DMS53 (cell line): ENCODE measurements at regions not wholly inside any gene's neighbourhood (a gene's known extent, or its start where the extent isn't known, plus 50 kb on each side); places are given as distances from the start of the nearest gene placed in this dataset.
"Not testable (repeated sequence)": the region's sequence is repeated elsewhere in the genome, so short reads cannot be mapped to it uniquely, and the experiment has no call there.

ENCODE experiments used
- DNase-seq: peaks from one replicate; lab custom pipeline; 2025; lab: John Stamatoyannopoulos, UW

DNA sequence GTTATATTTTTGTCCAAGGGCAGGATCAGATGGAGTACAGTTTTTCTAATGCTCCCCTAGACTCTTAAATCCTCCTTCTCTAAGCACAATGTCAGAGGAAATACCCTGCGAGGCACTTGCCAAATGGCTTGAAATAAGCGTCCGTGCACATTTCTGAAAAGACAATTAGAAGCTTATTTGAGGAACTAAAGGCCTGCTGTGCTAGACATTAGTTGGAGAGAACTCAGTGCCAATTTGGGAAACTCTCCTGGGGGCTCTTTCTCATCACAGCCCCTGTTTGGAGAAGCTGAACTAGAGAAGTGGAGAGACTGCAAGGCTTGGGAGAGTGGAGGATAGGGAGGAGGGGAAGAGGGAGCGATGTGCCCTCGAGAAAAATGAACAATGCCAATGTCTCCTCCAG lies 247.6 kb upstream of the C2CD4B start:
- no peak for DNase-seq

DNA sequence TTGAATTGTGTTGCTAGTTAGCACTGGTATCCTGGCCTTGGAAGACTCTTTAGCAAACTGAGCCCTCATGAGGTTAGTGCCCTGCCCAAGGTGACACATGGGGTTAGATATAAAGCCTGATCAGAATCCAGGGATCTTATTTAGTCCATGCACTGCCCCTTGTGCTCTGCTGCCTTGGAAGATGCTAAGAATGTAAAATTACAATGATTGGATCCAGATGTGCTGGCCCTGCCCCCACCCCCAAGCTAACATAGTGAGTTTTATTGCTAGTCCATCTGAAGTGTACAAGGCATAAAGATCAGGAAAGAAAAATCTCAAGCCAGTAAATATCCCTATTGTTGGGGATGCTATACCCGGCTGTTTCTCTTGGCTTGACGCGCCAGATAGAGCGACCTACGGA lies 248.1 kb upstream of the C2CD4B start:
- no peak for DNase-seq

DNA sequence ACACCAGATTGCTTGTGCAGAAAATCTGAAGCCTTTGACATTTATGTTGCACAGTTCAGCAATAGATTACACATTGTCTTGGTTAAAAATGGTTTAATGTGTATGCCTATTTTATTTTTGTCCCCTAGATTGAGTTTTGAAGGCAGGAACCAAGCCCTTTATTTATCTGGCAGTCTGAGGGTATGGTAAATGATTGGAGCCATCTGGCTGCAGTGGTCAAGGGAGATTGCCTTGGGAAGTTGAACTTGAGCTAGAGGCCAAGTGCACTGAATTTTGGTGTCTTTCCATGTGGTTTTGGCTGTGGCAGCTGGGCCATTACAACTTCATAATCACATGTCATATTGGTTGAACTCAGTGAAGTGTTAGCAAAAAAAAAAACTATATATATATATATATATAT lies 248.7 kb upstream of the C2CD4B start:
- DNase-seq = no peak

DNA sequence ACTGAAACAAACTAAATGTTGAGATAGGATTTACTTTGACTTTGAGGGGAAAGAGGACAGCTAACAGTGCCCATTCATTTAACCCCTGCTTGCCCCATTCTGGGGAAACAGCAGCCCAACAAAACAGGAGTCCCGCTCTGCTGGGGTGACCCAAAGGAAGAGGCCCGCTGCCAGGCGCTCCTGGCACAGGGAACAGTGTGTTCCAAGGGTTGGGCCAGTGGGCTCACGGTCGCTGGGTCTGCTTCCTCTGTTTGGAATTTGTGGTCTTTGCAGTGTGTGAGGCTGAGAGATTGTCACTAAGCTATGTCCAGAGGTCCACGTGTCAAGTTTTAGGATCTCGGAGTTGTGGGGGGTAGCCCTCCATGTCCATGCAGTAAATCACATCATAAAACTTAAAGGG lies 250.4 kb upstream of the C2CD4B start:
- no peak for DNase-seq

DNA sequence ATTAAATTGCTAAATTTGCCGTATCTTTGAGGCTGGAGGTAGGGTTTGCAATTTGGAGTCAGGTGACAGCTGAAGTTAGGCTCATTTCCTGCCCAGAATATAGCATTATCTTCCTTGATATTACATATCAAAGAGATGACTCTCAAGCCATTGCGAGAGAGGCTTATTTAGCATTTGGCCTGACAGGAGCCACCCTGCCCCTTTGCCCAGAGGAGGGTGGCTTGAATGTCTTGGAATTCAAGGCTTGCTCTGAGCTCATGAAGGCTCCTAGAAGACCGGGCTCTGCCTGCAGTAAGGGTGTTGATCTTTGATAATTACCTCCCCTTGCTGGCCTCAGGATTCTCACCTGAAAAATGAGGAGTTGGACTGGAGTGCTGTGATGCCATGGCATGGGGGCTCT lies 251.4 kb upstream of the C2CD4B start:
- no peak for DNase-seq

DNA sequence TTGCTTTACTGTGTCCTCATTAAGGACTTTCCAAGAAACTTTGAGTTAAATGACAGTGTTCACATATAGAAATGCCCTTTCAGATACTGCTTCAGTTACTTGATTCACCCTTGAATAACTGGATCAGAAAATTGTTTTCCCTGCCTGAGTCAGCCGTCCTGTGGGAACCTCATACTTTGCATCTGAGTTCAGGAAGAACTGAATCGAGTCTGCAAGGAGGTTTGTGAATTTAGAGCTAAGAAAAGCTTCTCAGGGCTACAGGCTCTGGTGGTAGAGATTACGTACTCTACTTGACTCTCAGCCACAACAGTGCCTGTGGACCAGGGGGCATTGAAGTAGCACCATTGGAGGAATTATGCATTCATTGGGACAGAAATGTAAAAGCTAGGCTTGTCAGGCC lies 252.4 kb upstream of the C2CD4B start:
- no peak for DNase-seq

DNA sequence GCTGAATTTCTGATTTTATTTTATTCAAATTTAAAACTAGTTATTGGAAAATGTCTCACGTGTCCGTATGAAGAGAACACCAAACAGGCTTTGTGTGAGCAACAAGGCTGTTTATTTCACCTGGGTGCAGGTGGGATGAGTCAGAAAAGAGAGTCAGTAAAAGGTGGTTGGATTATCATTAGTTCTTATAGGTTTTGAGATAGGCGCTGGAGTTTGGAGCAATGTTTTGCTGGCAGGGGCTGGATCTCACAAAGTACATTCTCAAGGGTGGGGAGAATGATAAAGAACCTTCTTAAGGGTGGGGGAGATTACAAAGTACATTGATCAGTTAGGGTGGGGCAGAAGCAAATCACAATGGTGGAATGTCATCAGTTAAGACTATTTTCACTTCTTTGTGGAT lies 253.4 kb upstream of the C2CD4B start:
- DNase-seq = not testable (repeated sequence)

DNA sequence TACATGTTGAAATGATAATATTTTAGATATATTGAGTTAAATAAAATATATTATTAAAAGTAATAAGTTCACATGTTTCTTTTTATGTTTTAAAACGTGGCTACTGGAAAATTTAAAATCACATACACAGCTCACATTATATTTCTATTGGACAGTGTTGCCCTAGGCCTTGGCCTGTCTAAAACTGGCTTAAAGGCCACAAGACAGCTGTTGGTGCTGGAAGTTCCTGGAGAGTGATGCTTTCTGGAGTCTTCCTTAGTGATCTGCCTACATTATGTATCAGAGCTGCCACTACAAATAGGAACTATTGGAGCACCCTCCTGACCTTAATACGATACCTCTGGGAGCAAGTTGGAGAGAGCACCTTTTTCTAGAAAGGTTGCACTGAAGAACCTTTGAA lies 254.1 kb upstream of the C2CD4B start:
- no peak for DNase-seq

DNA sequence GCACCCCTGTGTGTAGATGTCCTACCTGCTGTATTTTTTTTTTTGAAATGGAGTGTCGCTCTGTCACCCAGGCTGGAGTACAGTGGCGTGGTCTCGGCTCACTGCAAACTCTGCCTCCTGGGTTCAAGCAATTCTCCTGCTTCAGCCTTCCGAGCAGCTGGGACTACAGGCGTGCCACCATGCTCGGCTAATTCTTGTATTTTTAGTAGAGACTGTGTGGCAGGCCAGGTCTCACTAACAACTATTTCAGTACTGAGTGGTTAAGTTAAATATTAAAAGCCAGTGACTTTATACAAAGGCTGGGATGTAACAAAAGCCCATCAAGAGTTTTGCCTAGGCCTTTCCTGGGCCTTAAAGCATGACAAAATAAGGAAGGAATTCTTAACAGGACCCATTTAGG lies 255.3 kb upstream of the C2CD4B start:
- DNase-seq = not testable (repeated sequence)

DNA sequence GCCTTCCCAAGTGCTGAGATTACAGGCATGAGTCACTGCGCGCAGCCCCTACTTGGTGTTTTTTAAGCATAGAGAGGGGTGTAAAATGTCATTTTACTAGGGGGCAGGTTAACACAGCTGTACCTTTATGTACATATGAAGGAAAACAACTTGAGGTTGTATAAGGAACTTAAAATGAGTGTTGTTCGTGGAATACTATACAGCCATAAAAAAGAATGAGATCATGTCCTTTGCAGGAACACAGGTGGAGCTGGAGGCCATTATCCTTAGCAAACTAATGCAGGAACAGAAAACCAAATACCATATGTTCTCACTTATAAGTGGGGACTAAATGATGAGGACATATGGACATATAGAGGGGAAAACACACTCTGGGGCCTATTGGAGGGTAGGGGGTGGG lies 256.2 kb upstream of the C2CD4B start:
- no peak for DNase-seq

DNA sequence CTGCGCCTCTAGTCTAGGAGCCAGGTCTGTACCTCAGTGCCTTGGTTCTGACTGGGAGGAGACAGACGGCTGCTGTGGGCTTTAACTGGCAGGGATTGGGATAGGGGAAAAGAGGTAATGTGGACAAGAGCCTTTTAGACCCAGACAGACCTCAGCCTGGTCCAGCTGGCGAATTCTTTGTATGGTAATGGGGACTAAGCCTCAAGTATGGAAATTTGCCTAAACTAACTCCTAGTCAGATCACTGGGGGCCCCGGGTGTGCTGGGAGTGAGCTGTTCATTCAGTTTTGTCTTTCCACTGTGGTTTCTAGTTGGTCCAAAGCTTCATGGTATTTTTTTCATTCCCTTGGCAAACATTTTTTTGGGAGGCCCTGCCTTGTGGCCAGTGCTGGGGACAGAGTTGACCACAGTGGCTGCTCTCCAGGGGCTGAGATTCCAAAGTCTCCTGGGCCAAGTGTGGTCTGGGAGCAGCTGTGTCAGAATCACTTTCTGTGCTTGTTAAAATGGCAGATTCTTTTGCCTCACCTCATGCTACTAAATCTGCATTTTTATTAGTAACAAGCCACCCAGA lies 261.4 kb upstream of the C2CD4B start:
- DNase-seq = no peak

DNA sequence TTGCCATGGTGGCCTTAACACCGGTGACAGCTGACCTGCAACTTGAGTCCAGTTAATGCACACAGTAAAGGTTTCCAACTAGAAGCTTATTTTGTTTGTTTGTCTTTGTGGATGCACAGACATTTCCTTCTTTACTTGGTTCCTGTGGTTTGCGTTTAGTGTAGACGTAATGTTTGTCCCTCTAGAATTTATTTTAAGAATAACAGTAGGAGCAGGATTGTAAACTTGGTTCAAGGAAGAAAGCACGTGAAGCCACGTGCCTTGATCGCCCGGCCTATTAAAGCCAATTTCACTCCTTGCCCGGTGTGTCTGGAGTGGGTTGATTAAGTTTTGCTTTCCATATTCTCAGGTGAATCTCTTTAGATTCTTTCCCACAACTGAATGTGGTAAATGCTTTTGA lies 263.2 kb upstream of the C2CD4B start:
- no peak for DNase-seq

DNA sequence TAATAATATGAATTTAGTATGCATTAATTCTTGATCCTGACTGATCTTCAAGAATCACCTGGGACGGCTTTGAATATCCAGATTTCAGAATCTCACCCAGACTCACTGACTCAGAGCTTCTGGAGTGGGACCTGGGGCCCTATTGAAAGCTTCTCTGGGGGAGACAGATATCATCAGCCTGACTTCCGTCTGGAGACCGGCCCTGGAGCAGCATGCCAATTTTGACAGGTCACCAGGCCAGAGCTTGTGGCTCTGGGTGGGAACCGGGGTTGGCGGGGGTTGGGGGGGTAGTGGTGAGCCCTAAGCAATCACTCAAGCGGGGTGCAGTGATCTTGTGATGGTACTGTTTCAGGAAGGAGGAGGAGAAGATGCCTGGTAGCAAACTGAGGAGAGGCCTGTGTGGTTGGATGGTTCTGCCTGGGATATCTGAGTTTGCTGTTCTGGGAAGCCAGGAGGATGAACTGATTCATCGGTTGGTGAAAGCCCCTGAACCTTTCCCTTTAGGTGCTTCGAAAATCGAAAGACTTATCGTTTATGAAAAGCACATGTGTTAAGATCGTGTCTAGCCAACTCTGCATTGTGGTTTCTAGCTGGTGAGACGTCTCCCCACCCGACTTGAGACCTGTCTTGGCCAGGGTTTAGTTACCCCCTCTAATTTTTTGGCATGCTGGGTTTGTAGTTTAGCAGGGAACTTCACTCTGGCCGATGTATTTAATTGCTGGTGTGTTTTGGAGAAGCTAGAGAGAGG lies 263.9 kb upstream of the C2CD4B start:
- no peak for DNase-seq

DNA sequence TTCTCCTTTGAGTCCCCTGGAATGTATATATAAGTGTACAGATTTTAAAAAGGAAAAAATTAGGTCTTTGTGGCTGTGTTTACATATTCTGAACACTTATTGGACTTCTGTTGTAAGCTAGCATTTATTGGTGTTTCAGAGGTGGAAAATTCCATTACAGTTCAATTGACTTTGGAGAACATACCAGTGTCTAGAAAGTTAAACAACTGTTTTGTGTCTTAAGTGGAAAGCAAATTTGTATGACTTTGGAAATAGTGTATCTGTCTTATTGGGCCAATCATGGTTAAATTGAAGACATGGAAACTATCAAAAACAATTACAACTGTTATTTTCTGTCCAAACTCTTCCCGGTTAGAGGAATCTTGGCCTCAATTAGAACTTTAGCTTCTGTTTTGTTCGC lies 265.0 kb upstream of the C2CD4B start:
- no peak for DNase-seq

DNA sequence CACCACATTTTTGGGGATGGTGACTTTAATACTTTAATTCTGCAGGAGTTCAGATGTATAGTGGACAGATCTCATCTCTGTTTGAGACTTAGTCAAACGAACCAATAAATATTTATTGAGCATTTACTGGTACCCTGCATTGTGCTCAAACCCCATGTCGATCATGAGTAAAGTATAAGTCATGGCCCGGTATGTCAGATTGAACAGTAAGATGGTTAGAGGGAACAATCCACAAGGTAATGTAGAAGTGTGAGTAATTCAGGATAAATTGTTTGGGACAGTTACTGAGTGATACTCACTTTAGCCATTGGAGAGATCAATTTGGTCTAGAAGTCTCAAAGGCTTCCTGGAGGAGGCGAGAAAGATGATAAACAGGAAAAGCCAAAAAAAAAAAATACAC lies 265.5 kb upstream of the C2CD4B start:
- no peak for DNase-seq

DNA sequence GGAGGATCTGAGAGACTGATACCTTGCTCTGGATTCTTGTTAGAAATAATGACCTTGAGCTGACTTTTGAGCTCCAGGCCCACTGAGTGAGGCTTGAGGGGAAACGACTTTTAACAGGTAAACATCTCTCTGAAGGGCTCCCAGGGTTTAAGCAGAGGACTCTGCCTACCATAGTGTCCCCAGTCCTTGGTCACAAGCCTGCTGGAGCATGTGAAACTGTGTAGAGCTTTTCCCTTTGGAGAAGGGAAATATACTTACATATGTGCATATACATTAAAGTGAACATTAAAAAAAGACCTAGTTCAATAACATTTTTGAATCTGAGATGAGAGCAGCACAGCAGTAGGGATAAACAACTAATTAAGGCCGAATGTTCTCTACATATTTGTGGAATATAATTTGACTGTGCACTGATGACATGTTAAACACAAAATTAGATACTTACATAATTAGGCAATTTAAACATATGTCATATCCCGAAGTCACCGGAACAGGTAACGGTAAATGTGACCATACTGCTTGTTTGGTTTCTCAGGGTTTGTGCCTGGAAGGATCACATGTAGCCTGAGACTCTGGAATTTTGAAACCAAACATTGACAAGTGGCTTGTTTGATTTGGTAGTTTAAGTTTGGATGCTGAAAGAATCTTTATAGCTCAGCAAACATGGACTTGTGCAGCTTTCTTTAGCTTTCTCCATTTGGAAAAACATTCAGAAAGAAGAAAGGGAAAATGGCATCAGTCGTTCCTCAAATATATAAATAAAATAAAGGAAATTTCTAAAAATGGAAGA lies 266.1 kb upstream of the C2CD4B start:
- DNase-seq = no peak

DNA sequence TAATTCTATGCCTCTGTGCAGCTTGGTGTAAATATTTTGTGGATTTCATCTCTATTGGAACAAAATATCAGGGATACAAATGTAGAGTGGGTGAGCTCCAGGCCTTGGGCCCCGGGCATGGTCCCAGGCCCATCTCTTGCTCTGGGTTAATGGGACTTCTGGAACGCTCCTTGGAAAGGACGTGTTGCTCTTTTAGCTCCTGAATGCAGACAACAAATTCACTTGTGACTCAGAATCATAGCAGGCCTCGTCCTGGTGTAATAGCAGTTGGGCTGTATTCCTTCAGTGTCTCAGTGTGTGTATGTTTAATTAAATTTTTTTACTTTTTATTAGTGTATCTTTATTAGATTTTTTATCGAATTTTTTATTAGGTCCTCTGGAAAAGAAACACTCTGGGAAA lies 266.7 kb upstream of the C2CD4B start:
- no peak for DNase-seq

DNA sequence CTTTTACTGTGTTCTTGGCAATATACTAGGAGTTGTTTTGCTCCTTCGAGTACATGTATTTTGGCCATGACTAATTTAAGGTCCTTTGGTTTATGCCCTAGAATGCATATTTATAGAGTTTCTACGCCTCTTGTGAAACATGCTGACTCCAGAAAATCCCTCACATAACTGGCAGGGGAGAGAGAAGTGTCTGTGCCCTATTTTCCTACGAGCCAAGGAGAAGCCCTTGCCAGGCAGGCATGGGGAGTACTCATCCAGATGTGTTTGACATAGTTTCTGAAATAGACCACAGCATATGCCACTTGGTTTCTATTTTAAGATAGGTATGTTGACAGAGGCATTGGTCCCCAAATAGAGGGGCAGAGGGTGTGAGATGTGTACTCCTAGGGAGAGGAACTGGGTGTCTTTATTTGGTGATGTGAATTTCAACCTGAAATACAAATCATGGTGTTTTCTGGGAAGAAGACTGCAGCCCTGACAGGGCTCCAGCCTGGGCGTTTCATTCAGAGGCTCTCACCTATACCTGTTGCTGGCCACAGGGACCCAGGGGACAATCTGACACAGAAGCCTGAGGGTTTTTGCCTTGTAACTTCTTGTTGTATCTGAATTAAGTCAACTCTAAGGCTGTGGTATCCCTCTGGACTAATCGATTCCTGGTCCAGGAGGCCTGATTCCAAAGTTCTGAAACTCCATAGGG lies 267.8 kb upstream of the C2CD4B start:
- no peak for DNase-seq

DNA sequence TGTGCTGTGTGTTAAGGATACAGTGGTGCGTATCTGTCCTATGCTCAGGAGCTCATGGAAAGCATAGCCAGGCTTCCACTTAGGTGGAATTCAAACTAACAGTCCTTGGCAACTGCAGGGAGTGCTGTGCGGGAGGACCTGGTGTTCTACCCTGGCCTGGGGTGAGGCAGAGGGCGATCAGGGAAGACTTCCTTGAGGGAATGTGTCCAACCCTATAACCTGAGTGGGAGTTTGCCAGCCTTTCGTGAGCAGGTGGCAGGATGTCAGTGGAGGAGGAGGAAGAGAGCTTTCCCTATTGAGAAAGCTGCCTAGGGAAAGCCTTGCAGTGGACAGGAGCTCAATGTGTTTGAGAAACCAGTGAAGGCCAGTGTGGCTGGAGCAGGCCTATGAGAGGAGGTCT lies 271.1 kb upstream of the C2CD4B start:
- no peak for DNase-seq

DNA sequence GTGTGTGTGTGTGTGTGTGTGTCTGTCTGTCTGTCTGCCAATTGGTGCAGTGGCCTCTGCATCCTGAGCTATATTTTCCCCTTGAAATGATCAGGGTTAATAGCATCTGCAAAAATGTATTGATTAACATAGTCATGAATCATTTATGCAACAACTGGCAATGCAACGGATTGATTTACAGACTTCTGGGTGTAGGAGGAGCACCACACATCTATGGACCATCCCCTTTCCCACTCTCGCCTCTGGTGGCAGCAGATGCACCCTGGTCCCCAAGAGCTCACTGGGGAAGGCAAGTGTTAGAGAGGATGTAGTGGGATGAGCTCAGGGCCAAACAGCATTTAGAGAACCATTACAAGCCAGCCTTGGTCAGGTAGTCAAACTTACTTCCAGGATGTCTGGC lies 272.7 kb upstream of the C2CD4B start:
- no peak for DNase-seq

DNA sequence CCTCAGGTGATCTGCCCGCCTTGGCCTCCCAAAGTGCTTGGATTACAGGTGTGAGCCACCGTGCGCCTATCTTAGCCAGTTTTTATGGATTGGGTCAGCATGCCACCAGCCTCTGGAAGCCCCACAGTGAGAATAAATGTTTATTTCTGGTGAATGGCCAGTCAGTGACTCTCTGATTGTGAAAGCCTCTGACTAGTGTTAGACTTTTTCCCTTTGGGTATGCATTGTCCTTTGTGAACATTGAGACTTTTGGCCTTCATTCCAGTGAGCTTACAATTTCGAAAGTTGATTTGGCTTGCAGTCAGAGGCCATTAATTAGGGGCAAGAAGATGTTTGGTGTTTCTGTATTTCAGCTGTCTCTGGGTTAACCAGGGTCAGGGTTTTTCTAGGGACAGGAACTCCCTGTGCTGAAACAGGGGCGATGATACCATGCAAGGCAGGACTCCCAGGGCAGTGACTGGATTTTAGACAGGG lies 274.5 kb upstream of the C2CD4B start:
- no peak for DNase-seq

DNA sequence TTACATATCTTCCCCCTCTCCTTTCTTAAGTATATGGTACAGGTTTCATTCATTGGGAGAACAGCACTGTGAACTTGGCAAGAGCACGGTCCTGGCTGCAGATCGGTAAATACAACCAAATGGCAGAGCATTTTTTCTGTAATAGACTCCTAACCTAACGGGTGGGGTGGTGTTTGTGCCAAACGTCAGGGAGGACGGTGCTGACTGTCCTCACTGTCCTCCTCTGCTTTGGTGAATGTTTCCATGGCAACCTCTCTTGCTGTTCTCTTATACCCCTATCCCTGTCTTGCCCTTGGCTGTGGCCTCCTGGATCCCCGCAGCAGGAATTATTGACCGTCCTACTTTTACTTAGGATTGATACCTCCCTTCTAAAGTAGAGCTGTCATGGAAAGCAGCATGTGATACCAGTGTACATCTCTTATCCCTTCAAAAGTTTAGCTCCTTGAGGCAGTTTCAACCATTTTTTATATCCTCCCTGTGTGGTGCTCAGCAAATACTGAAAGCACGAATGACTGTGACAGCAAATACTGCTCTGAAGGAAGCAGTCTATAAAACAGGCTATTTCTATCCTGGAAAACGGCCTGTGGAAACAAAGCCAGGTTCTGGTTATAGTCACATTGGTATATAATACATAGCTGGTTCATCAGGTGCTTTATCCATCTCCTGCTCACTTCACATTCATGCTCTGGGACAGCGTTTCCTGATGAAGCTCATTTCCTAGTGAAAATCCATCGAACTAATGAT lies 275.4 kb upstream of the C2CD4B start:
- DNase-seq = no peak
